ENCODE measurements at regions not wholly inside any gene's neighbourhood (a gene's known extent, or its start where the extent isn't known, plus 50 kb on each side); places are given as distances from the start of the nearest gene placed in this dataset.

GRCh38 chr20:4427940-4428586 lies 179.0 kb upstream of the ADRA1D start:
- no peak for TF ChIP-seq CTCF (IDR thresholded peaks at IDR 0.05)
- WGBS, 3 donors = 73 to 79% (median 76%) methylated on average over 4 of the region's 4 CpGs
- Histone ChIP-seq H3K4me1 (no peaks in the 10 kb centered on the region), H3K36me3 (ENCODE audit: insufficient read depth in 1 of 2, low read depth in 1 of 2) (no peaks in the 10 kb centered on the region), H3K27me3 (ENCODE audit: insufficient read depth in 3 of 3, low read length in 2 of 3) (no peaks in the 10 kb centered on the region), H3K4me3 (no peak overlapping the region), H3K27ac (no peak overlapping the region), H3K9me3 (no peaks in the 10 kb centered on the region)
- intact Hi-C loops (cut with DNase I) = no loop called here
- ATAC-seq = no peak
- DNase-seq = no peak

- H3K27ac ChIP-seq = no peak overlapping the region
- H3K27me3 ChIP-seq (ENCODE audit: insufficient read depth in 3 of 3, low read length in 2 of 3) = no peaks in the 10 kb centered on the region
- TF ChIP-seq CTCF (IDR thresholded peaks at IDR 0.05) = no peak
- ATAC-seq = no peak
- DNase-seq = no peak
- H3K36me3 ChIP-seq (ENCODE audit: insufficient read depth in 1 of 2, low read depth in 1 of 2) = no peaks in the 10 kb centered on the region
- intact Hi-C loops (cut with DNase I) = no loop called here
- H3K9me3 ChIP-seq = no peaks in the 10 kb centered on the region
- WGBS, 3 donors = 74 to 79% (median 75%) methylated on average over 4 of the region's 4 CpGs
- H3K4me1 ChIP-seq = no peaks in the 10 kb centered on the region
- H3K4me3 ChIP-seq = no peak overlapping the region
Measured at GRCh38 chr20:4418141-4418540, 169.1 kb upstream of the ADRA1D start.

DNA sequence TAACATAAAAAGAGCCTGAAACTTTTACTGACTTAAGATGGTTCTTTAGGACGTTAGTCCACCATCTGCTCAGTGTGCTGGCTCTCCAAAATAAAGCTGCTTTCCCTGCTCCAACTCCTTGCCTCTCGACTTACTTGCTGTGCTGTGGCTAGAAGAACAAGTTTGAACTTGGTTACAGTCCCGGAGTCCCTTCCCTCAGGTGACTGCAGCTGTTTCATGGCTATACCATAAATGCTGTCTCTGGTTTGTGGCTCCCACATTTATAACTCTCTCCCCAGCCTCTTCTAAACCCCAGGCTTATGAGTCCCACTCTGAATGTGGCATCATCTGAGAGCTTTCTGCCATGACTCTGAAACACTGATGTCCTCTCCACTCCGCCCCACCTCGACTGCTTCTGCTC lies 166.2 kb upstream of the ADRA1D start:
- no peak for TF ChIP-seq CTCF (IDR thresholded peaks at IDR 0.05)
- H3K9me3 ChIP-seq = no peaks in the 10 kb centered on the region
- intact Hi-C loops (cut with DNase I) = no loop called here
- no peaks in the 10 kb centered on the region for H3K27me3 ChIP-seq (ENCODE audit: insufficient read depth in 3 of 3, low read length in 2 of 3)
- H3K27ac ChIP-seq = no peak overlapping the region
- ATAC-seq = no peak
- no peaks in the 10 kb centered on the region for H3K4me1 ChIP-seq
- WGBS, 3 donors = 55 to 62% (median 58%) methylated on average over 5 of the region's 5 CpGs
- no peak for DNase-seq
- no peaks in the 10 kb centered on the region for H3K36me3 ChIP-seq (ENCODE audit: insufficient read depth in 1 of 2, low read depth in 1 of 2)
- H3K4me3 ChIP-seq = no peak overlapping the region

DNA sequence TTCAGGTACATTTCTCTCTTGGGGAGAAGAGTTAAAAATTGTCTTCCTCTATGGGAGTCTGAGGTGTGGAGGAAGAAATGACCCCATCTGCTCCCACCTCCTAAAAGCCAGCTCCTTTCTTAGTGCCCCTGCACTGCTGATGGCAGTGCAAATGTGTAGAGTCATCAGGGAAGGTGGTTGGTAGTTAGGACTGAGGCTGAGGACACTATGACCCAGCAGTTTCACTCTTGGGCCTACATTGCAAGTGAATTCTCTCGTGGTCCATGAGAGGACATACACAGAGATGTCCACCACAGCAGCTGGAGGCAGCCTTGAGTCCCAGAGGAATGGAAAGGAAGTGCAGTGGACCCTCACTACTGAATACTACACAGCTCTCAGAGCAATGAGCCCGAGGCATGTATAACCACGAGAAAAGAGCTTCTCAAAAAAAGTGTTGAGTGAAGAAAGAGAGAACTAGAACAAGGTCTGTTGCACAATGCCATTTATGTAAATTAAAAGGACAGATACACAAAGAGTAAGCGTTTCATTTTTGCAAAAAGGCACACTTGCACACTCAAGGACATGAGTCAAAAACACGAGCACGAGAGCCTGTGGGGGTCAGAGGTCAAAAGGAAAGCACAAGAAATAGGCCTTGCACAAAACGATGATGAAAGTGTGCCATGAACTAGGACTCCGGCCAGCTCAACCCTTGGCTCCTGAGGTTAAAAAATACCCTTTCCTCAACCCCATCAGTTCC lies 164.4 kb upstream of the ADRA1D start:
- 51 to 54% (median 54%) methylated on average over 8 of the region's 8 CpGs for WGBS, 3 donors
- Histone ChIP-seq H3K27ac (no peak overlapping the region), H3K4me3 (no peak overlapping the region), H3K27me3 (ENCODE audit: insufficient read depth in 3 of 3, low read length in 2 of 3) (no peaks in the 10 kb centered on the region), H3K9me3 (no peaks in the 10 kb centered on the region), H3K4me1 (no peaks in the 10 kb centered on the region), H3K36me3 (ENCODE audit: insufficient read depth in 1 of 2, low read depth in 1 of 2) (no peaks in the 10 kb centered on the region)
- no peak for TF ChIP-seq CTCF (IDR thresholded peaks at IDR 0.05)
- intact Hi-C loops (cut with DNase I) = no loop called here
- no peak for ATAC-seq
- no peak for DNase-seq
